Testis (tissue), 2 donors: ENCODE measurements at regions not wholly inside any gene's neighbourhood (a gene's known extent, or its start where the extent isn't known, plus 50 kb on each side); places are given as distances from the start of the nearest gene placed in this dataset.

Experiments
- CTCF ChIP-seq, 3 experiments: fragments of 450-650 bp in 2 of 3; fragments of 200-600 bp in 1 of 3; sonication (generic) in 1 of 3; IDR thresholded peaks; one replicate each; pipeline ENCODE4 v1.5.1; 2016 to 2019; ENCODE audit warnings: antibody characterized with exemption in 3 of 3, mild to moderate bottlenecking in 2 of 3, moderate library complexity in 1 of 3
- POLR2A ChIP-seq: fragments of 450-650 bp; IDR thresholded peaks from one replicate; pipeline ENCODE4 v1.6.1; 2017; ENCODE audit warnings: antibody characterized with exemption, mild to moderate bottlenecking, moderate library complexity

- TF ChIP-seq POLR2A (no peak), CTCF (IDR thresholded peaks at IDR 0.05) (no peak)
Observed at GRCh38 chr6:10268611-10269310, 146.1 kb downstream of the TFAP2A start.
